ENCODE measurements at regions not wholly inside any gene's neighbourhood (a gene's known extent, or its start where the extent isn't known, plus 50 kb on each side); places are given as distances from the start of the nearest gene placed in this dataset.

- ChIA-PET POLR2A (no interaction called here), CTCF (no interaction called here)
- no peaks in the 10 kb centered on the region for H3K27me3 ChIP-seq (ENCODE audit: control insufficient read depth, insufficient read depth, low read length)
- no peak overlapping the region for H3K27ac ChIP-seq (ENCODE audit: low read depth, low read length)
- no peak for TF ChIP-seq CTCF (IDR thresholded peaks at IDR 0.05; ENCODE audit: low read depth, low read length)
- no peak for DNase-seq (ENCODE audit: low read depth, low spot score)
- no peaks in the 10 kb centered on the region for H3K9me3 ChIP-seq (ENCODE audit: control insufficient read depth, insufficient read depth, low read length)
- H3K4me3 ChIP-seq (ENCODE audit: low read depth, low read length) = no peak overlapping the region
Observed at GRCh38 chr13:80177327-80177726, 163.6 kb downstream of the SPRY2 start.

GRCh38 chr13:80173224-80173623, 167.7 kb downstream of the SPRY2 start:
- no peak overlapping the region for H3K27ac ChIP-seq (ENCODE audit: low read depth, low read length)
- DNase-seq (ENCODE audit: low read depth, low spot score) = no peak
- TF ChIP-seq CTCF (IDR thresholded peaks at IDR 0.05; ENCODE audit: low read depth, low read length) = no peak
- POLR2A ChIA-PET = no interaction called here
- CTCF ChIA-PET = no interaction called here
- no peaks in the 10 kb centered on the region for H3K9me3 ChIP-seq (ENCODE audit: control insufficient read depth, insufficient read depth, low read length)
- no peaks in the 10 kb centered on the region for H3K27me3 ChIP-seq (ENCODE audit: control insufficient read depth, insufficient read depth, low read length)
- H3K4me3 ChIP-seq (ENCODE audit: low read depth, low read length) = no peak overlapping the region

- Histone ChIP-seq H3K27ac (ENCODE audit: low read depth, low read length) (no peak overlapping the region), H3K4me3 (ENCODE audit: low read depth, low read length) (no peak overlapping the region), H3K27me3 (ENCODE audit: control insufficient read depth, insufficient read depth, low read length) (no peaks in the 10 kb centered on the region), H3K9me3 (ENCODE audit: control insufficient read depth, insufficient read depth, low read length) (no peaks in the 10 kb centered on the region)
- no peak for DNase-seq (ENCODE audit: low read depth, low spot score)
- ChIA-PET CTCF (no interaction called here), POLR2A (no interaction called here)
- TF ChIP-seq CTCF (IDR thresholded peaks at IDR 0.05; ENCODE audit: low read depth, low read length) = no peak
Observed at GRCh38 chr13:80171096-80171495, 169.8 kb downstream of the SPRY2 start.

GRCh38 chr13:80168089-80168850, 172.7 kb downstream of the SPRY2 start:
- TF ChIP-seq CTCF (IDR thresholded peaks at IDR 0.05; ENCODE audit: low read depth, low read length) = no peak
- ChIA-PET POLR2A (no interaction called here), CTCF (no interaction called here)
- Histone ChIP-seq H3K27ac (ENCODE audit: low read depth, low read length) (no peak overlapping the region), H3K4me3 (ENCODE audit: low read depth, low read length) (no peak overlapping the region), H3K9me3 (ENCODE audit: control insufficient read depth, insufficient read depth, low read length) (no peaks in the 10 kb centered on the region), H3K27me3 (ENCODE audit: control insufficient read depth, insufficient read depth, low read length) (no peaks in the 10 kb centered on the region)
- no peak for DNase-seq (ENCODE audit: low read depth, low spot score)

- Histone ChIP-seq H3K27ac (ENCODE audit: low read depth, low read length) (no peak overlapping the region), H3K27me3 (ENCODE audit: control insufficient read depth, insufficient read depth, low read length) (no peaks in the 10 kb centered on the region), H3K9me3 (ENCODE audit: control insufficient read depth, insufficient read depth, low read length) (no peaks in the 10 kb centered on the region), H3K4me3 (ENCODE audit: low read depth, low read length) (no peak overlapping the region)
- ChIA-PET POLR2A (no interaction called here), CTCF (no interaction called here)
- DNase-seq (ENCODE audit: low read depth, low spot score) = no peak
- TF ChIP-seq CTCF (IDR thresholded peaks at IDR 0.05; ENCODE audit: low read depth, low read length) = no peak
Observed at GRCh38 chr13:80166352-80166751, 174.6 kb downstream of the SPRY2 start.

Data from AG04450 (cell line).